CD4-positive, alpha-beta memory T cell (primary cell): ENCODE measurements at regions not wholly inside any gene's neighbourhood (a gene's known extent, or its start where the extent isn't known, plus 50 kb on each side); places are given as distances from the start of the nearest gene placed in this dataset.

ENCODE experiments used
- CTCF ChIA-PET: fragments of 350-600 bp; sonication (Branson Sonifier 250); formaldehyde crosslinking; loops from one replicate; lab custom pipeline; 2021; ENCODE audit warnings: inconsistent platforms; ENCODE audit not compliant: partially characterized antibody; lab: Charles Lee
- POLR2A ChIA-PET: fragments of 350-600 bp; sonication (Branson Sonifier 250); formaldehyde crosslinking; loops from one replicate; lab custom pipeline; 2021; ENCODE audit not compliant: partially characterized antibody; lab: Charles Lee
- DNase-seq, 5 donors: peaks; one replicate each; pipeline versions ENCODE4 v3.0.0 to v3.0.0-alpha.2; 2020 to 2022; ENCODE audit warnings: mixed read lengths in 1 of 5
- H3K27ac ChIP-seq: one replicate; pipeline ENCODE4 v1.7.0; 2013; ENCODE audit warnings: low read depth, low read length
- H3K27me3 ChIP-seq: 2 replicates; pipeline ENCODE4 v1.7.0; 2013; ENCODE audit warnings: mild to moderate bottlenecking, low read length, moderate library complexity; ENCODE audit not compliant: insufficient read depth
- H3K36me3 ChIP-seq: 2 replicates; pipeline ENCODE4 v1.7.0; 2013; ENCODE audit warnings: mild to moderate bottlenecking, low read length, moderate library complexity; ENCODE audit not compliant: insufficient read depth
- H3K4me1 ChIP-seq: 2 replicates; pipeline ENCODE4 v1.7.0; 2013; ENCODE audit warnings: mild to moderate bottlenecking, low read length, moderate library complexity; ENCODE audit not compliant: insufficient read depth
- H3K4me3 ChIP-seq, 2 donors: one replicate each; pipeline ENCODE4 v1.7.0; 2013; ENCODE audit warnings: low read length in 2 of 2, mild to moderate bottlenecking in 1 of 2
- H3K9me3 ChIP-seq, 2 donors: one replicate each; pipeline ENCODE4 v1.7.0; 2013; ENCODE audit warnings: low read length in 2 of 2, control low read depth in 1 of 2; ENCODE audit not compliant: control insufficient read depth in 1 of 2
- H3K27ac Mint-ChIP-seq, 7 donors: one replicate each; pipeline ENCODE4 v1.8.0; 2020 to 2021; ENCODE audit warnings: mixed read lengths in 7 of 7, mild to moderate bottlenecking in 6 of 7, inconsistent platforms in 3 of 7, moderate library complexity in 3 of 7
- H3K27me3 Mint-ChIP-seq, 2 donors: one replicate each; pipeline ENCODE4 v1.8.0; 2020 to 2021; ENCODE audit warnings: mixed read lengths in 2 of 2
- H3K36me3 Mint-ChIP-seq, 2 donors: one replicate each; pipeline ENCODE4 v1.8.0; 2020 to 2021; ENCODE audit warnings: mixed read lengths in 2 of 2, inconsistent platforms in 1 of 2, mild to moderate bottlenecking in 1 of 2
- H3K4me1 Mint-ChIP-seq, 4 donors: one replicate each; pipeline ENCODE4 v1.8.0; 2020 to 2021; ENCODE audit warnings: mixed read lengths in 4 of 4, mild to moderate bottlenecking in 1 of 4
- H3K4me3 Mint-ChIP-seq, 8 donors: one replicate each; pipeline ENCODE4 v1.8.0; 2020 to 2021; ENCODE audit warnings: mixed read lengths in 8 of 8, mild to moderate bottlenecking in 7 of 8, moderate library complexity in 6 of 8, inconsistent platforms in 3 of 8
- H3K9me3 Mint-ChIP-seq, 8 donors: one replicate each; pipeline ENCODE4 v1.8.0; 2020 to 2021; ENCODE audit warnings: mixed read lengths in 8 of 8, mild to moderate bottlenecking in 5 of 8, inconsistent platforms in 3 of 8, moderate library complexity in 1 of 8
- intact Hi-C: fragments of 100-400 bp; cut with micrococcal nuclease; formaldehyde crosslinking; loops from one replicate; pipeline ENCODE4 v1.15.1; 2023

DNA sequence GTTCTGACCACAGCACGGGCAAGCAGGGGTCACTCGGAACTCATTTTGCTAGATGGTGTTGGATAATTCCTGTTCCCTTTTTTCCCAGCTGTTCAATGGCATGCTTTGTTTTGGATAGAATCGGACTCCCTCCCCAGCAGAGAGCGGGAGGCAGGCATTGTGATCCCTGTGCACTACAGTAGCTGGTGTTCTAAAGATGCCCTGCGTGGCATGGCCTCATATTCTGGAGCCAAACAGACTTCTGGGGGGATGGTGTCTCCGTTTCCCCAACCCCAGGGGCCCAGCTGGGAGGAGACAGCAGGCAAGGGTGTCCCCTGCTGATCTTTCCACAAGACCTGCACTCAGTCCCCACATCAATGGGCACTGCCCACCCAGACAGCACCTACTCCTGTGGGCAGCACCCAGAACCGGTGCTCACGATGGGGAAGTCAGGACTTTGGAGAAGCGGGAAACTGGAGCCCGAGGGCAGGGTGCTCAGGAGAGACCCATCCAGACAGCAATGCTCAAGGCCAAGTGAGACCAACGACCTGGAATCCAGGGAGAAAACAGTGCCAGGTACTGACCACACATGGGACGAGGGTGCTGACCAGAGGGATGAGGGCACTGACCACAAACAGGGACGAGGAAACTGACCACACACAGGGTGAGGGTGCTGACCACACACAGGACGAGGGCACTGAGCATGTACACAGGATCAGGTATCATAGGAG lies 934.9 kb downstream of the BRD1 start:
- Histone ChIP-seq H3K4me1 (no peaks in the 10 kb centered on the region), H3K9me3 (no peaks in the 10 kb centered on the region), H3K36me3 (no peaks in the 10 kb centered on the region), H3K27ac (no peak overlapping the region), H3K27me3 (no peaks in the 10 kb centered on the region), H3K4me3 (no peak overlapping the region)
- CTCF ChIA-PET: no interaction called here
- DNase-seq: no peak
- intact Hi-C loops: no loop called here
- H3K4me3 Mint-ChIP-seq: no peak overlapping the region
- no peak overlapping the region for H3K27ac Mint-ChIP-seq
- peaks cover 0 to 12% (median 0%) of the 10 kb centered on the region in 8 donors for H3K9me3 Mint-ChIP-seq
- POLR2A ChIA-PET: no interaction called here
- H3K27me3 Mint-ChIP-seq: peaks cover 3 to 4% of the 10 kb centered on the region in 2 donors
- H3K36me3 Mint-ChIP-seq: no peaks in the 10 kb centered on the region
- no peaks in the 10 kb centered on the region for H3K4me1 Mint-ChIP-seq

DNA sequence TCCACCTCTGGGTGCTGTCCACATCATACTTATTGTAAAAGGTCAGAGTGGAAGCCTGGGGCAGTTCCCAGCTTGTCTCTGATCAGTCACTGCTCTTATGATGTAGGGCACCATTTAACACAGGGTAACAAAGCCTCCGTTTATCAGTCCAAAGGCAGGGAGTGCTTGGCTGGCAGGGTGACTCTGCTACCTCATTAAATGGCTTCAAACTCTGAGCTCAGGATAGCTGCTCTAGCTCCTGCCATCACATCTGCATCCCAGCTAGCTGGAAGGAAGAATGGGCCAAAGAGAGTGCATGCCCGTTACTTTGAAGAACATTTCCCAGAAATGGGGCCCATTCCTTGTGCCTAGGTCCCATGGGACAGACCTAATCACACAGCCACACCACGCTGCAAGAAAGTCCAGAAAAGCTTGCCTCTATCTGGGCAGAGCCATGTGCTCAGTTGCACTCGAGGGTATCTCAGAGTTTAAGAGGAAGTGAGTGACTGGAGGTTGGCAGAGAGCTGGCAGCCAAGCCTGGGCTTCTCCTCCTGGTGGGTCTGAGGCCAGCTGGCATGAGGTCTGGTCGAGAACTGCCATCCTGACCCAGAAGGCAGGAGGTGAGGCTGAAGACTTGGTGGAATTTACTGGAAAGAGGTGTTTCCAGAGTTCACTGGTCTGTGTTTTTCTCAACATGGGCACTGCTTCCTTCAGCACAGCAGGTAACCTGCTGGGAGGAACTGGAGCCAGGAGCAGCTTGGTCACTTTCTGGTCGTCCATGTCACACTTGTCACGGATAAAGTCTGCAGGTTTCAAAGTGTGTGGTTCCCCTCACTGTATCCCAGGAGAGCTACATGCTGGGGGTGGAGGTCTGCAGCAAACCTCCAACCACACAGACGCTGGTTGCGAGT lies 935.7 kb downstream of the BRD1 start:
- CTCF ChIA-PET: no interaction called here

DNA sequence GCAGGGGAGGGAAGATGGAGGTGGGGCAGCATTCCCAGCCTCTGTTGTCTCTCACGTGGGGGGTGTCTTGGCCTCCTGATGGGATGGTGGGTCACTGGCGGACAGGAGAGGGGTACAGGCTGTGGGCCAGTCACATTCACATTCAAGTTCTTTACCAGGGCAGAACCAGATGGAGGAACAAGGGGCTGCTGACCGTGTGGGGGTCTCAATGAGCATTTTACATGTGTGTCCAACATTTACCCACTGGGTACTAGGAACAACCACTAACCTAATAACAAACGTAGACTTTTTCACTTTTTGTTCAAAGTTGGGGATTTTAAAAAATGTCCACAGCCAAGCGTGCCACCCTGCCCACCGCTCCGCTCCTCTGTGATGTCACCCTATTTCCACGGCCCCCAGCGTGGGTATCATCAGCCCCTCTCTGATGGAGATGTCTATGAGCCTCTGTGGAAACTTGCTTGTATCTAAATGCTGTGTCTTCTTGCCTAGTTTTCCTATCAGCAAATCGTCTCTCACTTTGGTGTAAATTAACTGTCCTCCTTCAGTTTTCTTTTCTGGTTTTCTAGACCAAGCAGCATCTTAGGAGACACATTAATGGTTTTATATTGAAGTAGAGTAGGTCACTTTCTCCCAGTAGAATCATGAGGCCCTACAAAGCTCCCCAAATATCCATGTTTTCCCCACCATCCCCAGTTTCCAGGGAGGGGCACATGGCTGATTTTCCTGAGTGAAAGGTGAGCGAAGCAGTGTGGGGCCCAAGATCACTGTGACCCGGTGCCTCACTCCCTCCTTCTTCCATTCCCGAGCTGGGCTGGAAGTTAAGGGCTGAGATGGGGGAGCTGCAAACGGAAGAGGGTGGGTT lies 936.7 kb downstream of the BRD1 start:
- CTCF ChIA-PET: no interaction called here
- DNase-seq: no peak
- POLR2A ChIA-PET: no interaction called here

More for the DNA sequence above, 935.7 kb downstream of the BRD1 start:
- DNase-seq: no peak
- H3K27me3 Mint-ChIP-seq: peaks cover 0 to 4% of the 10 kb centered on the region in 2 donors
- H3K27me3 ChIP-seq: no peaks in the 10 kb centered on the region
- no peaks in the 10 kb centered on the region for H3K9me3 ChIP-seq
- intact Hi-C loops: no loop called here
- no peak overlapping the region for H3K27ac Mint-ChIP-seq
- H3K4me1 ChIP-seq: no peaks in the 10 kb centered on the region
- no peaks in the 10 kb centered on the region for H3K36me3 Mint-ChIP-seq
- H3K36me3 ChIP-seq: no peaks in the 10 kb centered on the region
- no peaks in the 10 kb centered on the region for H3K4me1 Mint-ChIP-seq
- POLR2A ChIA-PET: no interaction called here
- no peak overlapping the region for H3K27ac ChIP-seq
- no peak overlapping the region for H3K4me3 Mint-ChIP-seq
- H3K4me3 ChIP-seq: no peak overlapping the region
- peaks cover 0 to 10% (median 0%) of the 10 kb centered on the region in 8 donors for H3K9me3 Mint-ChIP-seq

DNA sequence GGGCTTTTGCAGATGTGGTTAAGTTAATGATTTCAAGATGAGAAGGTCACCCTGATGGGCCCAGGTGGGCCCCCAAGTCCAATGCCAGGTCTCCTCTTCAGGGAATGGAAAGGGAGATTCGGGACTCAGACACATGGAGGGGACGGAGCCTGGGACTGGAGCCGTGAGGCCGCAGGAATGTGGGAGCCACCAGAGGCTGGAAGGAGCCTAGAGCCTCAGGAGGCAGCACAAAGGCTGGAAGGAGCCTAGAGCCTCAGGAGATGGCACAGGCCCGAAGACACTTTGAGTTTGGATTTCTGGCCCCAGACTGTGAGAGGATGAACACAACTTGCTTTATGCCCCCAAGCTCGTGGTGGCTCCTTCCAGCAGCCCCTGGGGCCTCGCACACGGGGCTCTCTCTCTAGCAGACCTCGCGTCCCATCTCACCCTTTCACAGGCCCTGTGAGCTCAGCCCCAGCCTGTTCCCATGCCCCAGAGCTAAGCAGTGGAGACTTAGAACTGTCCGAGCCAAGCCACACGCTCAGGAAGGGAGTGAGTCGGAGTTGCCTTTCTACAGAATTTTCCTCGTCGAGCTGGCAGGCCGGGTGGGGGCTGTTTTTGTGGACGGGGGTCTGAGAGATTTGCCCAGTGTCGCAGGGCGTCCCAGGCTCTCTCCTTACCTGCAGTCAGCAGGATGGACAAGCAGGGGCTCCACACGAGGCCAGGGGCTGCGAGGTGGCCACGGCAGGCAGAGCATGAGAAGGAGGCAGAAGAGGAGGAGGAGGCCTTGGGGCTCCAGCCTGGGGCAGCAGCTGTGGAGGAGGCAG lies 937.6 kb downstream of the BRD1 start:
- Mint-ChIP-seq H3K27me3 (peaks cover 0 to 4% of the 10 kb centered on the region in 2 donors), H3K36me3 (no peaks in the 10 kb centered on the region), H3K9me3 (peaks cover 0 to 9% (median 0%) of the 10 kb centered on the region in 8 donors), H3K27ac (no peak overlapping the region), H3K4me3 (no peak overlapping the region), H3K4me1 (no peaks in the 10 kb centered on the region)
- intact Hi-C loops: no loop called here
- Histone ChIP-seq H3K4me1 (no peaks in the 10 kb centered on the region), H3K27me3 (no peaks in the 10 kb centered on the region), H3K9me3 (no peaks in the 10 kb centered on the region), H3K36me3 (no peaks in the 10 kb centered on the region), H3K4me3 (no peak overlapping the region), H3K27ac (no peak overlapping the region)
- no peak for DNase-seq
- POLR2A ChIA-PET: no interaction called here
- CTCF ChIA-PET: no interaction called here

More for the DNA sequence above, 936.7 kb downstream of the BRD1 start:
- no peaks in the 10 kb centered on the region for H3K36me3 ChIP-seq
- no peaks in the 10 kb centered on the region for H3K4me1 ChIP-seq
- Mint-ChIP-seq H3K27me3 (peaks cover 0 to 4% of the 10 kb centered on the region in 2 donors), H3K9me3 (peaks cover 0 to 10% (median 0%) of the 10 kb centered on the region in 8 donors), H3K36me3 (no peaks in the 10 kb centered on the region), H3K4me1 (no peaks in the 10 kb centered on the region), H3K4me3 (no peak overlapping the region), H3K27ac (no peak overlapping the region)
- no peak overlapping the region for H3K4me3 ChIP-seq
- no peaks in the 10 kb centered on the region for H3K27me3 ChIP-seq
- intact Hi-C loops: no loop called here
- H3K9me3 ChIP-seq: no peaks in the 10 kb centered on the region
- H3K27ac ChIP-seq: no peak overlapping the region

DNA sequence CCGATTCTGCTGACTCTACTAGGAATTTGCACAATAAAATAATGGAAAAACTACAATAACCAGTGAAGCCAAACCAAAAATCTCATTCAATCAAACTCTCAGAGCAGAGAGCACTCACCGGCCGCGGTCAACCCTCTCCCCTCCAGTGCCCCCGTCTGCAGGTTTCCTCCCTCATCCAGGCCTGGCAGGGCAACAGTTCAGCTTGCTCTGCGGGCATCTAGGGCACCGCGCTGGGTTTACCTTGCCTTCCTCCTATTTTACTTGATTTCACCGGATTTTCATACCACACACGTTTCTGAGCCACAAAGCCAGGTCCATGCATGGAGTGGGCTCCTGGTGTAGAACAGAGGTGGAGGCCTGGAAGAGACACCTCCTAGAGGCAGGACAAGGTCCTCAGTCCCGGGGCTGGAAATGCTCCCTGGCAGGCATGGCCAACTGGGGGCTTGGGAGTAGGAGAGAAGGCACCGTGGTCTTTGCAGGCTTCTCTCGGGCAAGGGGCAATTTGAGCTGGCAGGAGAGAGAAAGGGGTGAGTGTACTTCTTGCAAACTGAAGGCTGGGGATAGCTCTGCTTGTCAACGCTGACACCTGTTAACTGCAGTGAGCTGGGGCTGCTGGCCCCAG lies 938.4 kb downstream of the BRD1 start:
- H3K4me3 Mint-ChIP-seq: no peak overlapping the region
- H3K36me3 ChIP-seq: no peaks in the 10 kb centered on the region
- no peak overlapping the region for H3K27ac ChIP-seq
- intact Hi-C loops: no loop called here
- no peak overlapping the region for H3K27ac Mint-ChIP-seq
- no peaks in the 10 kb centered on the region for H3K9me3 ChIP-seq
- no peaks in the 10 kb centered on the region for H3K4me1 ChIP-seq
- CTCF ChIA-PET: no interaction called here
- H3K4me3 ChIP-seq: no peak overlapping the region
- no peaks in the 10 kb centered on the region for H3K27me3 ChIP-seq
- H3K4me1 Mint-ChIP-seq: no peaks in the 10 kb centered on the region
- POLR2A ChIA-PET: no interaction called here
- no peaks in the 10 kb centered on the region for H3K36me3 Mint-ChIP-seq
- H3K9me3 Mint-ChIP-seq: peaks cover 0 to 9% (median 0%) of the 10 kb centered on the region in 8 donors
- no peak for DNase-seq
- H3K27me3 Mint-ChIP-seq: peaks cover 0 to 6% of the 10 kb centered on the region in 2 donors

DNA sequence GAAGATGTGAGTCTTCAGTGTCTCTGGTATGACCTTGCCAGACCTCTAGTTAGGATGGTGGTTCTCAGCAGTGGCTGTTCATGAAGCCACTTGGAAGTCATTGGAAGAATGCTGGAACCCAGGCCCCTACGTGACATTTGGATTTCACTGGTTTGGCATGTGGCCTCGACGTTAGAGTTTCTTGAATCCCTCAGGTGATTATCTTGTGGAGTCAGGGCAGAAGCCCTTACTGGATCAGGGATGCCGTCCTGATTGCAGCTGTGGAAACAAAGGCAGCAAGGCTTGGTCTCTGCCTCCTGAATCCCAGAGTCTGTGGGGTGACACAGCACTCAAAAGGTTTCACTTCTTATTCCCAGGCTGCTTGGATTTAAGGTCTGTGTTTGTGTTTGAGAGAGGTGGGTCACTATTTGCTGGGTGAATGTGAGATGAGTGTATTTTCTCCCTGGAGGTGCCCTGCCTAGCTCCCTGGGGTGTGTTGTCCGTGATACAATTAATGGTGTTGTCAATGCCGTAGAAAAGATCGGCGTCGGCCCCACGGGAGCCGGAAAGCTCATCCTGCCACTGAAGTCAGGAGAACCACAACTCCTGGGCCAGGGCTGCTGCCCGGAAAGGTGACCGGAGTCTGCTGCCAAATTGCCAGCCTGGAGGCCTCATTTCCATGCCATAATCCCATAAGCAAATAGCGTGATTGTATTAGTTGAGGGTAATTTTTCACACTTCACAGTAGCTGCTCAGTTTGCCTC lies 939.0 kb downstream of the BRD1 start:
- H3K4me3 Mint-ChIP-seq: no peak overlapping the region
- POLR2A ChIA-PET: no interaction called here
- H3K27ac ChIP-seq: no peak overlapping the region
- peaks cover 0 to 8% of the 10 kb centered on the region in 2 donors for H3K27me3 Mint-ChIP-seq
- no peaks in the 10 kb centered on the region for H3K4me1 ChIP-seq
- H3K36me3 Mint-ChIP-seq: no peaks in the 10 kb centered on the region
- H3K9me3 Mint-ChIP-seq: peaks cover 0 to 9% (median 0%) of the 10 kb centered on the region in 8 donors
- no peaks in the 10 kb centered on the region for H3K4me1 Mint-ChIP-seq
- no peak for DNase-seq
- no peaks in the 10 kb centered on the region for H3K36me3 ChIP-seq
- CTCF ChIA-PET: no interaction called here
- H3K27ac Mint-ChIP-seq: no peak overlapping the region
- intact Hi-C loops: no loop called here
- H3K4me3 ChIP-seq: no peak overlapping the region
- no peaks in the 10 kb centered on the region for H3K9me3 ChIP-seq
- H3K27me3 ChIP-seq: no peaks in the 10 kb centered on the region
